GM23338 (cell line): ENCODE measurements at regions not wholly inside any gene's neighbourhood (a gene's known extent, or its start where the extent isn't known, plus 50 kb on each side); places are given as distances from the start of the nearest gene placed in this dataset.

Source experiments
- ATAC-seq: fragments of 200-7000 bp; cut with Tn5 transposase; 3 replicates; pipeline ENCODE4 v1.9.1; 2020
- DNase-seq: peaks from one replicate; pipeline ENCODE4 v3.0.0-alpha.2; 2015; ENCODE audit warnings: low spot score
- H2AFZ ChIP-seq: fragments of 200-600 bp; sonication (generic); 2 replicates; pipeline ENCODE4 v1.8.0; 2016; ENCODE audit warnings: antibody characterized with exemption, mild to moderate bottlenecking, moderate library complexity
- H3F3A ChIP-seq: fragments of 200-600 bp; sonication (generic); replicated peaks from 2 replicates; pipeline ENCODE4 v1.8.0; 2017; ENCODE audit warnings: antibody characterized with exemption, mixed run types, low read depth
- H3K27ac ChIP-seq: fragments of 200-600 bp; sonication (generic); 2 replicates; pipeline ENCODE4 v1.6.1; 2016; ENCODE audit warnings: low read depth
- H3K27me3 ChIP-seq: fragments of 200-600 bp; sonication (generic); 2 replicates; pipeline ENCODE4 v1.8.0; 2016; ENCODE audit warnings: mild to moderate bottlenecking, mixed run types, moderate library complexity; ENCODE audit not compliant: insufficient read depth
- H3K36me3 ChIP-seq: fragments of 200-600 bp; sonication (generic); 2 replicates; pipeline ENCODE4 v1.8.0; 2016; ENCODE audit warnings: mild to moderate bottlenecking; ENCODE audit not compliant: insufficient read depth
- H3K4me1 ChIP-seq: fragments of 200-600 bp; sonication (generic); 2 replicates; pipeline ENCODE4 v1.8.0; 2016; ENCODE audit warnings: mild to moderate bottlenecking, moderate library complexity; ENCODE audit not compliant: insufficient read depth
- H3K4me2 ChIP-seq: fragments of 200-600 bp; sonication (generic); 2 replicates; pipeline ENCODE4 v1.7.1; 2017; ENCODE audit warnings: mixed run types
- H3K4me3 ChIP-seq: fragments of 200-600 bp; sonication (generic); 2 replicates; pipeline ENCODE4 v1.6.1; 2016; ENCODE audit warnings: mixed run types
- H3K79me2 ChIP-seq: fragments of 200-600 bp; sonication (generic); replicated peaks from 2 replicates; pipeline ENCODE4 v1.8.0; 2017; ENCODE audit warnings: mild to moderate bottlenecking; ENCODE audit not compliant: insufficient read depth
- H3K9me2 ChIP-seq: fragments of 200-600 bp; sonication (generic); 2 replicates; pipeline ENCODE4 v1.8.0; 2017; ENCODE audit not compliant: insufficient read depth
- H4K20me1 ChIP-seq: fragments of 200-600 bp; sonication (generic); replicated peaks from 2 replicates; pipeline ENCODE4 v1.8.0; 2017; ENCODE audit warnings: mild to moderate bottlenecking; ENCODE audit not compliant: insufficient read depth
- H3K27ac Mint-ChIP-seq: 2 replicates; pipeline ENCODE4 v1.8.0; 2020; ENCODE audit warnings: inconsistent platforms, mild to moderate bottlenecking, moderate library complexity, mixed read lengths
- H3K27me3 Mint-ChIP-seq: 3 replicates; pipeline ENCODE4 v1.8.0; 2022; ENCODE audit warnings: low read depth, mild to moderate bottlenecking, moderate library complexity, mixed read lengths, inconsistent platforms; ENCODE audit not compliant: insufficient read depth, poor library complexity
- H3K36me3 Mint-ChIP-seq: 3 replicates; pipeline ENCODE4 v1.8.0; 2021; ENCODE audit warnings: low read depth, mild to moderate bottlenecking, inconsistent platforms, moderate library complexity, mixed read lengths
- H3K4me1 Mint-ChIP-seq: 3 replicates; pipeline ENCODE4 v1.8.0; 2020; ENCODE audit warnings: mild to moderate bottlenecking, inconsistent platforms, mixed read lengths
- H3K4me3 Mint-ChIP-seq: 3 replicates; pipeline ENCODE4 v1.8.0; 2021; ENCODE audit warnings: moderate library complexity, mild to moderate bottlenecking, inconsistent platforms, mixed read lengths
- H3K9me3 Mint-ChIP-seq: 3 replicates; pipeline ENCODE4 v1.8.0; 2020; ENCODE audit warnings: moderate library complexity, mild to moderate bottlenecking, inconsistent platforms, mixed read lengths
- CREB1 ChIP-seq: fragments of 250-450 bp; sonication (Bioruptor Pico); IDR thresholded peaks from 2 replicates; pipeline ENCODE4 v1.5.0; 2020; ENCODE audit warnings: low read depth, mild to moderate bottlenecking, moderate library complexity
- CTCF ChIP-seq, 2 experiments: fragments of 200-600 bp in 1 of 2; sonication (generic) in 1 of 2; conservative IDR thresholded peaks; 2 replicates each; pipeline versions ENCODE4 v1.5.1 to v1.6.1; 2016 to 2017; ENCODE audit warnings: antibody characterized with exemption in 2 of 2, low read depth in 2 of 2, mild to moderate bottlenecking in 2 of 2, moderate library complexity in 1 of 2
- ETS1 ChIP-seq: IDR thresholded peaks from 2 replicates; pipeline ENCODE4 v1.6.1; 2016; ENCODE audit warnings: antibody characterized with exemption
- EZH2 ChIP-seq: fragments of 200-600 bp; sonication (generic); IDR thresholded peaks from one replicate; pipeline ENCODE4 v1.8.0; 2017; ENCODE audit warnings: antibody characterized with exemption, mild to moderate bottlenecking, low read depth; ENCODE audit not compliant: unreplicated experiment
- EZH2phosphoT487 ChIP-seq: fragments of 200-600 bp; sonication (generic); IDR thresholded peaks from one replicate; pipeline ENCODE4 v1.8.1; 2018; ENCODE audit warnings: antibody characterized with exemption; ENCODE audit not compliant: unreplicated experiment
- JUNB ChIP-seq: IDR thresholded peaks from one replicate; pipeline ENCODE4 v1.6.1; 2016; ENCODE audit warnings: antibody characterized with exemption; ENCODE audit not compliant: unreplicated experiment
- NANOG ChIP-seq: IDR thresholded peaks from 2 replicates; pipeline ENCODE4 v1.6.1; 2016; ENCODE audit warnings: antibody characterized with exemption, borderline replicate concordance
- STAT1 ChIP-seq: IDR thresholded peaks from one replicate; pipeline ENCODE4 v1.6.1; 2016; ENCODE audit warnings: antibody characterized with exemption; ENCODE audit not compliant: unreplicated experiment
- ZNF114 ChIP-seq: fragments of 250-450 bp; sonication (Bioruptor Pico); IDR thresholded peaks from 2 replicates; pipeline ENCODE4 v1.5.0; 2020; ENCODE audit warnings: mild to moderate bottlenecking, moderate library complexity
- ZNF331 ChIP-seq: fragments of 250-450 bp; sonication (Bioruptor Pico); IDR thresholded peaks from 2 replicates; pipeline ENCODE4 v1.5.0; 2020; ENCODE audit warnings: low read depth, mild to moderate bottlenecking, moderate library complexity
- ZNF462 ChIP-seq: fragments of 250-450 bp; sonication (Bioruptor Pico); IDR thresholded peaks from 2 replicates; pipeline ENCODE4 v1.5.0; 2020; ENCODE audit warnings: mild to moderate bottlenecking, moderate library complexity

GRCh38 chr5:32504329-32504988 is 59.9 kb upstream of the ZFR start:
- no peaks in the 10 kb centered on the region for H3K36me3 Mint-ChIP-seq
- H4K20me1 ChIP-seq, result no peaks in the 10 kb centered on the region
- peaks cover 60% of the 10 kb centered on the region for H3K4me1 ChIP-seq
- no peak overlapping the region for H3K27ac Mint-ChIP-seq
- H3K27me3 ChIP-seq, result peaks cover 58% of the 10 kb centered on the region
- H3F3A ChIP-seq, result 0 out of 2 replicates have a peak, but pooled peaks cover 3% of the 10 kb centered on the region
- H3K9me3 Mint-ChIP-seq, result no peaks in the 10 kb centered on the region
- no peaks in the 10 kb centered on the region for H3K79me2 ChIP-seq
- DNase-seq (no peak), ATAC-seq (no peak)
- no peak overlapping the region for H2AFZ ChIP-seq
- no peak overlapping the region for H3K4me3 ChIP-seq
- no peak for TF ChIP-seq ETS1
- no peaks in the 10 kb centered on the region for H3K36me3 ChIP-seq
- 0 out of 2 replicates have a peak overlapping the region, but pooled peaks have one; percentile 56 for H3K4me2 ChIP-seq
- peaks cover 65% of the 10 kb centered on the region for H3K4me1 Mint-ChIP-seq
- H3K27ac ChIP-seq, result no peak overlapping the region
- peaks cover 31% of the 10 kb centered on the region for H3K27me3 Mint-ChIP-seq
- H3K4me3 Mint-ChIP-seq, result no peak overlapping the region; the same call in 2 of the 3 replicates
- H3K9me2 ChIP-seq, result no peaks in the 10 kb centered on the region; the same call in 1 of the 2 replicates

GRCh38 chr5:32503261-32503660 is 58.7 kb upstream of the ZFR start:
- no peak overlapping the region for H3K4me2 ChIP-seq
- no peaks in the 10 kb centered on the region for H3K79me2 ChIP-seq
- H2AFZ ChIP-seq, result no peak overlapping the region
- no peaks in the 10 kb centered on the region for H3K9me3 Mint-ChIP-seq
- peaks cover 60% of the 10 kb centered on the region for H3K4me1 ChIP-seq
- no peak overlapping the region for H3K4me3 Mint-ChIP-seq
- H3K36me3 Mint-ChIP-seq, result no peaks in the 10 kb centered on the region
- H3K27ac Mint-ChIP-seq, result no peak overlapping the region
- H3F3A ChIP-seq, result 0 out of 2 replicates have a peak, but pooled peaks cover 3% of the 10 kb centered on the region
- H3K4me1 Mint-ChIP-seq, result peaks cover 64% of the 10 kb centered on the region
- no peaks in the 10 kb centered on the region for H3K36me3 ChIP-seq
- peaks cover 69% of the 10 kb centered on the region for H3K27me3 ChIP-seq
- no peak for DNase-seq
- H3K27ac ChIP-seq, result no peak overlapping the region
- H4K20me1 ChIP-seq, result no peaks in the 10 kb centered on the region
- no peak overlapping the region for H3K4me3 ChIP-seq
- peaks cover 39% of the 10 kb centered on the region for H3K27me3 Mint-ChIP-seq
- H3K9me2 ChIP-seq, result no peaks in the 10 kb centered on the region
- ATAC-seq, result no peak
- TF ChIP-seq ZNF331 (CRISPR knock-in tag) (no peak), ZNF114 (CRISPR knock-in tag) (no peak), EZH2 (no peak), NANOG (no peak), ETS1 (no peak), EZH2phosphoT487 (no peak), STAT1 (no peak), CREB1 (CRISPR knock-in tag) (no peak), CTCF (conservative IDR thresholded peaks at IDR 0.05; ENCODE audit: low read depth in 2 of 2) (no peak), ZNF462 (CRISPR knock-in tag) (no peak), JUNB (no peak)
